T-cell (primary cell): ENCODE measurements at regions not wholly inside any gene's neighbourhood (a gene's known extent, or its start where the extent isn't known, plus 50 kb on each side); places are given as distances from the start of the nearest gene placed in this dataset.

Source experiments
- ATAC-seq, 4 experiments: fragments of 200-7000 bp in 3 of 4; fragments of 150-1000 bp in 1 of 4; cut with Tn5 transposase; replicated peaks in 1 of 4; 1 replicate in 3 of 4; 2 replicates in 1 of 4; pipeline ENCODE4 v1.10.0; 2021; ENCODE audit warnings: moderate library complexity in 3 of 4, mild to moderate bottlenecking in 2 of 4, moderate number of reproducible peaks in 1 of 4
- CTCF ChIA-PET, 2 donors: fragments of 300-600 bp; sonication (Branson Sonifier 250); formaldehyde crosslinking; loops; one replicate each; lab custom pipeline; 2022; ENCODE audit warnings: antibody characterized with exemption in 2 of 2; lab: Charles Lee
- POLR2A ChIA-PET, 2 donors: fragments of 300-600 bp; sonication (Branson Sonifier 250); formaldehyde crosslinking; loops; one replicate each; lab custom pipeline; 2022; ENCODE audit warnings: antibody characterized with exemption in 2 of 2; lab: Charles Lee
- DNase-seq, 35 experiments: peaks; one replicate each; pipeline versions ENCODE4 v3.0.0 to v3.0.0-alpha.2; 2013 to 2023
- H3K27ac ChIP-seq: one replicate; pipeline ENCODE4 v1.5.1; 2013; ENCODE audit warnings: low read length
- H3K27me3 ChIP-seq, 2 experiments: replicated peaks in 1 of 2; 1 replicate in 1 of 2; 2 replicates in 1 of 2; pipeline versions ENCODE4 v1.6.1 to v1.7.0; 2013; ENCODE audit warnings: low read length in 1 of 2, mixed read lengths in 1 of 2; ENCODE audit not compliant: control insufficient read depth in 2 of 2, insufficient read depth in 2 of 2; ENCODE audit errors: extremely low read depth in 1 of 2
- H3K36me3 ChIP-seq, 2 donors: 1 replicate in 1 of 2; 2 replicates in 1 of 2; pipeline versions ENCODE4 v1.6.1 to v1.7.0; 2013; ENCODE audit warnings: low read length in 1 of 2; ENCODE audit not compliant: control insufficient read depth in 2 of 2, insufficient read depth in 1 of 2; ENCODE audit errors: extremely low read depth in 1 of 2
- H3K4me1 ChIP-seq, 2 experiments: 1 replicate in 1 of 2; 2 replicates in 1 of 2; pipeline versions ENCODE4 v1.6.1 to v1.7.0; 2013; ENCODE audit warnings: low read length in 2 of 2, mixed read lengths in 1 of 2; ENCODE audit not compliant: insufficient read depth in 2 of 2, control insufficient read depth in 1 of 2; ENCODE audit errors: extremely low read depth in 1 of 2
- H3K4me3 ChIP-seq, 2 donors: 1 replicate in 1 of 2; 2 replicates in 1 of 2; pipeline versions ENCODE4 v1.5.1 to v1.7.0; 2013; ENCODE audit warnings: mild to moderate bottlenecking in 2 of 2, low read length in 1 of 2, moderate library complexity in 1 of 2; ENCODE audit not compliant: control insufficient read depth in 1 of 2; ENCODE audit errors: extremely low read depth in 1 of 2
- H3K9me3 ChIP-seq: 2 replicates; pipeline ENCODE4 v1.7.0; 2013
- H3K27ac Mint-ChIP-seq, 2 donors: one replicate each; pipeline ENCODE4 v1.8.0; 2020 to 2021; ENCODE audit warnings: mild to moderate bottlenecking in 2 of 2, mixed read lengths in 2 of 2
- H3K27me3 Mint-ChIP-seq, 2 donors: one replicate each; pipeline ENCODE4 v1.8.0; 2021 to 2022; ENCODE audit warnings: mixed read lengths in 2 of 2
- H3K36me3 Mint-ChIP-seq: one replicate; pipeline ENCODE4 v1.8.0; 2021; ENCODE audit warnings: mixed read lengths
- H3K4me1 Mint-ChIP-seq, 3 donors: one replicate each; pipeline ENCODE4 v1.8.0; 2020 to 2022; ENCODE audit warnings: mixed read lengths in 3 of 3, mild to moderate bottlenecking in 1 of 3
- H3K4me3 Mint-ChIP-seq, 3 donors: one replicate each; pipeline ENCODE4 v1.8.0; 2020 to 2022; ENCODE audit warnings: mild to moderate bottlenecking in 3 of 3, mixed read lengths in 3 of 3, moderate library complexity in 3 of 3
- H3K9me3 Mint-ChIP-seq, 3 donors: one replicate each; pipeline ENCODE4 v1.8.0; 2020 to 2022; ENCODE audit warnings: mixed read lengths in 3 of 3
- WGBS: methylation state at CpG from one replicate; pipeline ENCODE4 v1.1.5; 2013; ENCODE audit warnings: missing lambda C conversion rate; ENCODE audit not compliant: insufficient coverage; 5-methylcytosine and 5-hydroxymethylcytosine counted together

GRCh38 chr4:41381384-41381783 lies 124.7 kb downstream of the UCHL1 start:
- H3K27ac Mint-ChIP-seq = no peak overlapping the region
- WGBS = 59% methylated on average over 3 of the region's 3 CpGs

GRCh38 chr4:41384992-41385391 lies 128.3 kb downstream of the UCHL1 start:
- ATAC-seq (no peak), DNase-seq (no peak)
- Histone ChIP-seq H3K36me3 (no peaks in the 10 kb centered on the region), H3K27ac (no peak overlapping the region), H3K4me3 (no peak overlapping the region), H3K9me3 (no peaks in the 10 kb centered on the region), H3K27me3 (no peaks in the 10 kb centered on the region), H3K4me1 (no peaks in the 10 kb centered on the region)
- POLR2A ChIA-PET = no interaction called here
- Mint-ChIP-seq H3K27me3 (no peaks in the 10 kb centered on the region), H3K27ac (no peak overlapping the region), H3K4me1 (no peaks in the 10 kb centered on the region), H3K9me3 (peaks cover 0 to 2% (median under 1%) of the 10 kb centered on the region in 3 donors), H3K36me3 (no peaks in the 10 kb centered on the region), H3K4me3 (no peak overlapping the region)
- no CpG with 5 or more reads among the region's 1 CpG for WGBS
- CTCF ChIA-PET = no interaction called here

More at GRCh38 chr4:41381384-41381783, 124.7 kb downstream of the UCHL1 start:
- no peak for ATAC-seq
- peaks cover 4 to 10% (median 5%) of the 10 kb centered on the region in 3 donors for H3K9me3 Mint-ChIP-seq
- ChIA-PET POLR2A (no interaction called here), CTCF (no interaction called here)
- no peaks in the 10 kb centered on the region for H3K9me3 ChIP-seq
- DNase-seq = no peak
- no peaks in the 10 kb centered on the region for H3K27me3 ChIP-seq
- no peak overlapping the region for H3K4me3 Mint-ChIP-seq
- H3K36me3 Mint-ChIP-seq = no peaks in the 10 kb centered on the region
- no peaks in the 10 kb centered on the region for H3K4me1 ChIP-seq
- H3K27ac ChIP-seq = no peak overlapping the region
- no peak overlapping the region for H3K4me3 ChIP-seq
- H3K4me1 Mint-ChIP-seq = no peaks in the 10 kb centered on the region
- H3K36me3 ChIP-seq = no peaks in the 10 kb centered on the region
- H3K27me3 Mint-ChIP-seq = no peaks in the 10 kb centered on the region

GRCh38 chr4:41385481-41385880 lies 128.8 kb downstream of the UCHL1 start:
- Histone ChIP-seq H3K36me3 (no peaks in the 10 kb centered on the region), H3K9me3 (no peaks in the 10 kb centered on the region), H3K27ac (no peak overlapping the region), H3K27me3 (no peaks in the 10 kb centered on the region), H3K4me1 (no peaks in the 10 kb centered on the region), H3K4me3 (no peak overlapping the region)
- ATAC-seq (no peak), DNase-seq (no peak)
- H3K27me3 Mint-ChIP-seq = no peaks in the 10 kb centered on the region
- ChIA-PET POLR2A (no interaction called here), CTCF (interaction anchor here in 1 of 2 donors (0.5 kb wide), 1 partner anchor 103 kb away, joined by 4 read pairs; no protein-coding TSS in a partner anchor)
- no peak overlapping the region for H3K4me3 Mint-ChIP-seq
- 100% methylated on average over 1 of the region's 1 CpG for WGBS
- no peak overlapping the region for H3K27ac Mint-ChIP-seq
- no peaks in the 10 kb centered on the region for H3K36me3 Mint-ChIP-seq
- H3K9me3 Mint-ChIP-seq = peaks cover 0 to 4% (median 2%) of the 10 kb centered on the region in 3 donors
- H3K4me1 Mint-ChIP-seq = no peaks in the 10 kb centered on the region

- ChIA-PET POLR2A (no interaction called here), CTCF (no interaction called here)
- no peaks in the 10 kb centered on the region for H3K27me3 ChIP-seq
- no peaks in the 10 kb centered on the region for H3K27me3 Mint-ChIP-seq
- no peaks in the 10 kb centered on the region for H3K36me3 ChIP-seq
- H3K4me3 Mint-ChIP-seq = no peak overlapping the region
- no peak overlapping the region for H3K27ac ChIP-seq
- no peaks in the 10 kb centered on the region for H3K4me1 Mint-ChIP-seq
- H3K4me1 ChIP-seq = no peaks in the 10 kb centered on the region
- H3K36me3 Mint-ChIP-seq = no peaks in the 10 kb centered on the region
- H3K9me3 Mint-ChIP-seq = peaks cover 0 to 6% (median 2%) of the 10 kb centered on the region in 3 donors
- no peaks in the 10 kb centered on the region for H3K9me3 ChIP-seq
- WGBS = 100% methylated on average over 1 of the region's 2 CpGs
- no peak for DNase-seq
- H3K27ac Mint-ChIP-seq = no peak overlapping the region
- no peak overlapping the region for H3K4me3 ChIP-seq
- no peak for ATAC-seq
These were observed 131.4 kb downstream of the UCHL1 start for GRCh38 chr4:41388080-41388479.

- POLR2A ChIA-PET = no interaction called here
- Histone ChIP-seq H3K27me3 (no peaks in the 10 kb centered on the region), H3K9me3 (no peaks in the 10 kb centered on the region), H3K4me3 (no peak overlapping the region), H3K36me3 (no peaks in the 10 kb centered on the region), H3K27ac (no peak overlapping the region), H3K4me1 (no peaks in the 10 kb centered on the region)
- DNase-seq (no peak), ATAC-seq (no peak)
- no peaks in the 10 kb centered on the region for H3K36me3 Mint-ChIP-seq
- no peaks in the 10 kb centered on the region for H3K4me1 Mint-ChIP-seq
- no peaks in the 10 kb centered on the region for H3K27me3 Mint-ChIP-seq
- H3K27ac Mint-ChIP-seq = no peak overlapping the region
- whole genome bisulfite sequencing = 100% methylated on average over 1 of the region's 3 CpGs
- H3K4me3 Mint-ChIP-seq = no peak overlapping the region
- CTCF ChIA-PET = no interaction called here
- H3K9me3 Mint-ChIP-seq = peaks cover 0 to 8% (median 0%) of the 10 kb centered on the region in 3 donors
These were observed 132.6 kb downstream of the UCHL1 start for GRCh38 chr4:41389356-41389755.

GRCh38 chr4:41390661-41391060 lies 133.9 kb downstream of the UCHL1 start:
- DNase-seq (no peak), ATAC-seq (no peak)
- H3K9me3 Mint-ChIP-seq = peaks cover 0 to 8% (median 0%) of the 10 kb centered on the region in 3 donors
- H3K4me1 Mint-ChIP-seq = no peaks in the 10 kb centered on the region
- no peaks in the 10 kb centered on the region for H3K27me3 Mint-ChIP-seq
- H3K27ac Mint-ChIP-seq = no peak overlapping the region
- no peaks in the 10 kb centered on the region for H3K36me3 ChIP-seq
- H3K4me1 ChIP-seq = no peaks in the 10 kb centered on the region
- no peak overlapping the region for H3K27ac ChIP-seq
- no peaks in the 10 kb centered on the region for H3K27me3 ChIP-seq
- no peak overlapping the region for H3K4me3 ChIP-seq
- H3K36me3 Mint-ChIP-seq = no peaks in the 10 kb centered on the region
- H3K9me3 ChIP-seq = no peaks in the 10 kb centered on the region
- ChIA-PET CTCF (no interaction called here), POLR2A (no interaction called here)
- no peak overlapping the region for H3K4me3 Mint-ChIP-seq
- no CpG with 5 or more reads among the region's 2 CpGs for WGBS

GRCh38 chr4:41391271-41391670 lies 134.5 kb downstream of the UCHL1 start:
- H3K9me3 ChIP-seq = no peaks in the 10 kb centered on the region
- Mint-ChIP-seq H3K27me3 (no peaks in the 10 kb centered on the region), H3K4me3 (no peak overlapping the region), H3K4me1 (no peaks in the 10 kb centered on the region), H3K9me3 (peaks cover 0 to 8% (median 0%) of the 10 kb centered on the region in 3 donors), H3K36me3 (no peaks in the 10 kb centered on the region), H3K27ac (no peak overlapping the region)
- no peaks in the 10 kb centered on the region for H3K4me1 ChIP-seq
- ChIA-PET CTCF (no interaction called here), POLR2A (no interaction called here)
- no peak overlapping the region for H3K27ac ChIP-seq
- H3K36me3 ChIP-seq = no peaks in the 10 kb centered on the region
- ATAC-seq (no peak), DNase-seq (no peak)
- H3K27me3 ChIP-seq = no peaks in the 10 kb centered on the region
- no CpG with 5 or more reads among the region's 2 CpGs for WGBS
- no peak overlapping the region for H3K4me3 ChIP-seq
